Lower leg skin (tissue), 3 donors: ENCODE measurements at regions not wholly inside any gene's neighbourhood (a gene's known extent, or its start where the extent isn't known, plus 50 kb on each side); places are given as distances from the start of the nearest gene placed in this dataset.

Experiments used
- CTCF ChIP-seq, 3 donors: fragments of 450-650 bp; IDR thresholded peaks; one replicate each; pipeline ENCODE4 v1.5.1; 2016; ENCODE audit warnings: antibody characterized with exemption in 3 of 3, mild to moderate bottlenecking in 3 of 3, moderate library complexity in 2 of 3
- POLR2A ChIP-seq, 2 donors: fragments of 450-650 bp; IDR thresholded peaks; one replicate each; pipeline ENCODE4 v1.6.1; 2016 to 2017; ENCODE audit warnings: antibody characterized with exemption in 2 of 2, mild to moderate bottlenecking in 1 of 2, moderate library complexity in 1 of 2

DNA sequence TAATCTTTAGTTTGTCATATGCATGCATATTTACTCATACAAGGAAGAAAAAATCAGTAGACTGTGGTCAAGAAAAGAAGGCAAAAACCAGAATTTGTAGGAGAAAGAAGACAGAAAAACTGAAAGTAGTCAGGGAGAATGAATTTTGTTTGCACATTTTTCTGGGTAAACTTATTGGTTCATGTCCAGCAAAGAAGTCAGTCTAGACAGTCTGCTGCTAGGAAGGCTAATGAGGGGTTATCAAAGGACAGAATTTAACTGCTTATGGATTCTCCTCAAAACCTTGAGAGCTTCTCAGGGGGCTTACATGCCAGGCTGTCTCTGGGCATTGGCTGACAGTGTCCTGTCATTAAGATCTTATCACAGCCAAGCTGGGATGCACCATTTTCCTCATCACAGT lies 293.9 kb downstream of the RPAP3 start:
- TF ChIP-seq CTCF (IDR thresholded peaks at IDR 0.05) (no peak), POLR2A (IDR thresholded peaks at IDR 0.05) (no peak)
